WTC11 (cell line): ENCODE measurements at regions not wholly inside any gene's neighbourhood (a gene's known extent, or its start where the extent isn't known, plus 50 kb on each side); places are given as distances from the start of the nearest gene placed in this dataset.

ENCODE experiments used
- ATAC-seq: fragments of 200-7000 bp; cut with Tn5 transposase; 2 replicates; pipeline ENCODE4 v1.10.0; 2021; ENCODE audit warnings: mild to moderate bottlenecking, moderate library complexity
- CTCF ChIA-PET: fragments of 300-600 bp; sonication (Branson Sonifier 250); formaldehyde crosslinking; loops from one replicate; lab custom pipeline; 2021; ENCODE audit warnings: antibody characterized with exemption; lab: Charles Lee
- POLR2A ChIA-PET: fragments of 350-600 bp; sonication (Branson Sonifier 250); formaldehyde crosslinking; loops from one replicate; lab custom pipeline; 2021; ENCODE audit warnings: antibody characterized with exemption; lab: Charles Lee
- DNase-seq: peaks from one replicate; pipeline ENCODE4 v3.0.0; 2021; ENCODE audit warnings: low spot score
- H3K27ac Mint-ChIP-seq: 2 replicates; pipeline ENCODE4 v1.8.0; 2021; ENCODE audit warnings: mixed read lengths
- H3K27me3 Mint-ChIP-seq: 2 replicates; pipeline ENCODE4 v1.8.0; 2021; ENCODE audit warnings: low read depth, mild to moderate bottlenecking, moderate library complexity, mixed read lengths
- H3K36me3 Mint-ChIP-seq: 2 replicates; pipeline ENCODE4 v1.8.0; 2021; ENCODE audit warnings: mixed read lengths
- H3K4me1 Mint-ChIP-seq: 2 replicates; pipeline ENCODE4 v1.8.0; 2022; ENCODE audit warnings: mixed read lengths
- H3K4me3 Mint-ChIP-seq: 2 replicates; pipeline ENCODE4 v1.8.0; 2021; ENCODE audit warnings: mild to moderate bottlenecking, moderate library complexity, mixed read lengths
- H3K9me3 Mint-ChIP-seq: 2 replicates; pipeline ENCODE4 v1.8.0; 2021; ENCODE audit warnings: mixed read lengths
- ATF1 ChIP-seq: sonication (generic); formaldehyde crosslinking; IDR thresholded peaks from 2 replicates; pipeline ENCODE4 v1.8.1; 2023; ENCODE audit warnings: mild to moderate bottlenecking, moderate library complexity, missing genetic modification reagents
- CREB1 ChIP-seq: sonication (generic); formaldehyde crosslinking; IDR thresholded peaks from 2 replicates; pipeline ENCODE4 v1.8.0; 2023; ENCODE audit warnings: mild to moderate bottlenecking, missing genetic modification reagents
- CREM ChIP-seq: sonication (generic); formaldehyde crosslinking; IDR thresholded peaks from 2 replicates; pipeline ENCODE4 v1.8.1; 2022; ENCODE audit warnings: mild to moderate bottlenecking, missing genetic modification reagents, moderate library complexity
- E2F1 ChIP-seq: sonication (generic); formaldehyde crosslinking; IDR thresholded peaks from 2 replicates; pipeline ENCODE4 v1.8.0; 2022; ENCODE audit warnings: mild to moderate bottlenecking, missing genetic modification reagents
- EMX1 ChIP-seq: fragments of 250-450 bp; sonication (Bioruptor Pico); IDR thresholded peaks from 2 replicates; pipeline ENCODE4 v1.8.0; 2021; ENCODE audit warnings: mild to moderate bottlenecking
- ETV6 ChIP-seq: sonication (generic); formaldehyde crosslinking; IDR thresholded peaks from 2 replicates; pipeline ENCODE4 v1.8.1; 2022; ENCODE audit warnings: mild to moderate bottlenecking, missing genetic modification reagents
- GABPB1 ChIP-seq: sonication (generic); formaldehyde crosslinking; IDR thresholded peaks from 2 replicates; pipeline ENCODE4 v1.8.1; 2023; ENCODE audit warnings: mild to moderate bottlenecking, missing genetic modification reagents
- GRHL2 ChIP-seq: fragments of 250-450 bp; sonication (Bioruptor Pico); IDR thresholded peaks from 2 replicates; pipeline ENCODE4 v1.8.0; 2022; ENCODE audit warnings: mild to moderate bottlenecking, moderate library complexity; ENCODE audit not compliant: insufficient replicate concordance, severe bottlenecking
- MAX ChIP-seq: sonication (generic); formaldehyde crosslinking; IDR thresholded peaks from 2 replicates; pipeline ENCODE4 v1.8.0; 2022; ENCODE audit warnings: mild to moderate bottlenecking, missing genetic modification reagents
- MLX ChIP-seq: sonication (generic); formaldehyde crosslinking; IDR thresholded peaks from 2 replicates; pipeline ENCODE4 v1.8.1; 2023; ENCODE audit warnings: mild to moderate bottlenecking, missing genetic modification reagents, moderate library complexity
- NFYB ChIP-seq: sonication (generic); formaldehyde crosslinking; conservative IDR thresholded peaks from 2 replicates; pipeline ENCODE4 v1.8.0; 2022; ENCODE audit warnings: low read depth, missing genetic modification reagents
- OVOL2 ChIP-seq: fragments of 250-450 bp; sonication (Bioruptor Pico); IDR thresholded peaks from 2 replicates; pipeline ENCODE4 v1.9.0; 2021; ENCODE audit warnings: mild to moderate bottlenecking, borderline replicate concordance
- PRRX2 ChIP-seq: fragments of 250-450 bp; sonication (Bioruptor Pico); IDR thresholded peaks from 2 replicates; pipeline ENCODE4 v1.8.0; 2021; ENCODE audit warnings: mild to moderate bottlenecking
- RELA ChIP-seq: sonication (generic); formaldehyde crosslinking; IDR thresholded peaks from 2 replicates; pipeline ENCODE4 v1.8.1; 2022; ENCODE audit warnings: missing genetic modification reagents, mild to moderate bottlenecking, borderline replicate concordance
- SMAD3 ChIP-seq: sonication (generic); formaldehyde crosslinking; IDR thresholded peaks from 2 replicates; pipeline ENCODE4 v1.8.0; 2022; ENCODE audit warnings: missing genetic modification reagents, mild to moderate bottlenecking, borderline replicate concordance
- SOX15 ChIP-seq: fragments of 250-450 bp; sonication (Bioruptor Pico); IDR thresholded peaks from 2 replicates; pipeline ENCODE4 v1.9.0; 2021; ENCODE audit warnings: mild to moderate bottlenecking
- SP1 ChIP-seq: sonication (generic); formaldehyde crosslinking; conservative IDR thresholded peaks from 2 replicates; pipeline ENCODE4 v1.8.1; 2022; ENCODE audit warnings: missing genetic modification reagents
- TEAD1 ChIP-seq: sonication (generic); formaldehyde crosslinking; IDR thresholded peaks from 2 replicates; pipeline ENCODE4 v1.8.0; 2022; ENCODE audit warnings: mild to moderate bottlenecking, missing genetic modification reagents
- TP53 ChIP-seq: sonication (generic); formaldehyde crosslinking; IDR thresholded peaks from 2 replicates; pipeline ENCODE4 v1.8.1; 2023; ENCODE audit warnings: mild to moderate bottlenecking, missing genetic modification reagents
- USF2 ChIP-seq: sonication (generic); formaldehyde crosslinking; IDR thresholded peaks from 2 replicates; pipeline ENCODE4 v1.8.1; 2023; ENCODE audit warnings: mild to moderate bottlenecking, missing genetic modification reagents, moderate library complexity
- ZBTB43 ChIP-seq: sonication (generic); formaldehyde crosslinking; IDR thresholded peaks from 2 replicates; pipeline ENCODE4 v1.8.1; 2023; ENCODE audit warnings: mild to moderate bottlenecking, missing genetic modification reagents
- ZNF138 ChIP-seq: sonication (generic); formaldehyde crosslinking; conservative IDR thresholded peaks from 2 replicates; pipeline ENCODE4 v1.8.1; 2022; ENCODE audit warnings: mild to moderate bottlenecking, moderate library complexity, missing genetic modification reagents
- ZNF219 ChIP-seq: sonication (generic); formaldehyde crosslinking; IDR thresholded peaks from 2 replicates; pipeline ENCODE4 v1.8.0; 2023; ENCODE audit warnings: missing genetic modification reagents, mild to moderate bottlenecking, borderline replicate concordance
- ZNF423 ChIP-seq: fragments of 250-450 bp; sonication (Bioruptor Pico); IDR thresholded peaks from 2 replicates; pipeline ENCODE4 v2.1.2; 2022; ENCODE audit warnings: mild to moderate bottlenecking, moderate library complexity
- TF ChIP-seq, protein P1 (sequence below): sonication (generic); formaldehyde crosslinking; IDR thresholded peaks from 2 replicates; pipeline ENCODE4 v1.8.1; 2022; ENCODE audit warnings: low read depth, missing genetic modification reagents, borderline replicate concordance
- TF ChIP-seq, protein P2 (sequence below): sonication (generic); formaldehyde crosslinking; IDR thresholded peaks from 2 replicates; pipeline ENCODE4 v1.8.1; 2022; ENCODE audit warnings: mild to moderate bottlenecking, moderate library complexity, missing genetic modification reagents
- TF ChIP-seq, protein P3 (sequence below): sonication (generic); formaldehyde crosslinking; IDR thresholded peaks from 2 replicates; pipeline ENCODE4 v1.8.0; 2023; ENCODE audit warnings: missing genetic modification reagents

DNA sequence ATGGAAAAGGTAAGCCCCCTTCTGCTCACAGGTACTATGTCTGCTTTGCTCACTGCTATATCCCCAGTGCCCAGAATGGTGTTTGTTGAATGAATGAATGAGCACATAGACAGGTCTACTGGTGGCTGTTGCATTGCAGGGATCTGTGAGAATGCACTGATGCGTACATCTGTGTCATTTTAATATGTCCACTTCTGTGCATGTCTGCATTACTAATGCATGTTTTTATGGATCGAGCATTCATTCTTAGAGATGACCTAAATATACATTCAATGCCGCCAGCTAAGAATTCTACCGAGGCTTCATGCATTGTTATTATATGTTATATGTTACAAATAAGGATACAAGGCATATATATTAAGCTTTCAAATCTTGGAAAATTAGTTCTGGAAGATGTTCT, 73.8 kb downstream of the SPRING1 start:
- ATAC-seq, result no peak
- CTCF ChIA-PET, result interaction anchor here (0.5 to 0.8 kb wide), 2 partner anchors 54 to 322 kb away, joined by 3 to 4 read pairs; no protein-coding TSS in a partner anchor
- no peaks in the 10 kb centered on the region for H3K27me3 Mint-ChIP-seq
- H3K4me1 Mint-ChIP-seq, result peaks cover 43% of the 10 kb centered on the region
- 0 out of 2 replicates have a peak, but pooled peaks cover 6% of the 10 kb centered on the region for H3K9me3 Mint-ChIP-seq
- POLR2A ChIA-PET, result no interaction called here
- H3K4me3 Mint-ChIP-seq, result no peak overlapping the region
- no peak for DNase-seq
- H3K27ac Mint-ChIP-seq, result no peak overlapping the region
- H3K36me3 Mint-ChIP-seq, result no peaks in the 10 kb centered on the region
- TF ChIP-seq TP53 (no peak), ATF1 (no peak), ZNF219 (no peak), EMX1 (CRISPR knock-in tag) (no peak), SOX15 (CRISPR knock-in tag) (no peak), OVOL2 (CRISPR knock-in tag) (no peak), MAX (no peak), GABPB1 (CRISPR knock-in tag) (no peak), CREB1 (CRISPR knock-in tag) (no peak), ZNF138 (CRISPR knock-in tag) (no peak), PRRX2 (no peak), ETV6 (no peak), E2F1 (CRISPR knock-in tag) (no peak), MLX (CRISPR knock-in tag) (no peak), ZNF423 (CRISPR knock-in tag) (no peak)

DNA sequence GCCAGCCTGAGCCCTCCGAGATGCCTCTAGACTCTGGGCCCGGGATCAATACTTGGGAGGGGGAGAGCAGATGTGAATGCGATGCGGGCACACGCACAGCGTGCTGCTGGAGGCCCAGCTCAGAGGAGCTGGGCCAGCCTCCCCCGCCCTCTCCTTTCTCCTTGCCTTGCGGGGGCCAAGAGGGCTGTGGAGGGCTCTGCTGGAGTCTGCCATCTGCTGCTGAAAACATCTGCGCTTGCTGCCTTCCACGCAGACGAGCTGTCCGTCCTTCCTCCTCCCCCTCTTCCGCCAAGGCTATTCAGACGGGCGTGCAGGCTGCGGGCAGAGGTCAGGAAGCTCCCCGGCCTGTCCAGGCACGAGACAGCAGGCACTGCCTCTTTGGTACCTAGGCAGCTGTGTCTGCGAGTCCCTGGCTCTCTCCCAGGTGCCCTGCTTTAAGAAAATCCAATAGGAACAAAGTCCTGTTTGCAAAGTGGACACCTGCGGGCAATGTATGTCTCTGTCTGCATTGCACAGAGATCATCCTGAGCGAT, 75.2 kb downstream of the SPRING1 start:
- TF ChIP-seq CREM (CRISPR knock-in tag), result no peak
- TF ChIP-seq SMAD3 (CRISPR knock-in tag), result no peak
- TF ChIP-seq TEAD1, result no peak
- TF ChIP-seq, protein P1, sequence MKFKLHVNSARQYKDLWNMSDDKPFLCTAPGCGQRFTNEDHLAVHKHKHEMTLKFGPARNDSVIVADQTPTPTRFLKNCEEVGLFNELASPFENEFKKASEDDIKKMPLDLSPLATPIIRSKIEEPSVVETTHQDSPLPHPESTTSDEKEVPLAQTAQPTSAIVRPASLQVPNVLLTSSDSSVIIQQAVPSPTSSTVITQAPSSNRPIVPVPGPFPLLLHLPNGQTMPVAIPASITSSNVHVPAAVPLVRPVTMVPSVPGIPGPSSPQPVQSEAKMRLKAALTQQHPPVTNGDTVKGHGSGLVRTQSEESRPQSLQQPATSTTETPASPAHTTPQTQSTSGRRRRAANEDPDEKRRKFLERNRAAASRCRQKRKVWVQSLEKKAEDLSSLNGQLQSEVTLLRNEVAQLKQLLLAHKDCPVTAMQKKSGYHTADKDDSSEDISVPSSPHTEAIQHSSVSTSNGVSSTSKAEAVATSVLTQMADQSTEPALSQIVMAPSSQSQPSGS (CRISPR knock-in tag), result no peak
- TF ChIP-seq NFYB, result no peak
- no peak for TF ChIP-seq MAX
- TF ChIP-seq ZNF219, result no peak
- no peak for TF ChIP-seq USF2 (CRISPR knock-in tag)
- TF ChIP-seq PRRX2, result no peak
- TF ChIP-seq SP1, result no peak
- TF ChIP-seq, protein P2, sequence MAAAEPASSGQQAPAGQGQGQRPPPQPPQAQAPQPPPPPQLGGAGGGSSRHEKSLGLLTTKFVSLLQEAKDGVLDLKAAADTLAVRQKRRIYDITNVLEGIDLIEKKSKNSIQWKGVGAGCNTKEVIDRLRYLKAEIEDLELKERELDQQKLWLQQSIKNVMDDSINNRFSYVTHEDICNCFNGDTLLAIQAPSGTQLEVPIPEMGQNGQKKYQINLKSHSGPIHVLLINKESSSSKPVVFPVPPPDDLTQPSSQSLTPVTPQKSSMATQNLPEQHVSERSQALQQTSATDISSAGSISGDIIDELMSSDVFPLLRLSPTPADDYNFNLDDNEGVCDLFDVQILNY (CRISPR knock-in tag), result no peak
- TF ChIP-seq, protein P3, sequence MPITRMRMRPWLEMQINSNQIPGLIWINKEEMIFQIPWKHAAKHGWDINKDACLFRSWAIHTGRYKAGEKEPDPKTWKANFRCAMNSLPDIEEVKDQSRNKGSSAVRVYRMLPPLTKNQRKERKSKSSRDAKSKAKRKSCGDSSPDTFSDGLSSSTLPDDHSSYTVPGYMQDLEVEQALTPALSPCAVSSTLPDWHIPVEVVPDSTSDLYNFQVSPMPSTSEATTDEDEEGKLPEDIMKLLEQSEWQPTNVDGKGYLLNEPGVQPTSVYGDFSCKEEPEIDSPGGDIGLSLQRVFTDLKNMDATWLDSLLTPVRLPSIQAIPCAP (CRISPR knock-in tag), result no peak
- no peak for TF ChIP-seq GRHL2
- no peak for TF ChIP-seq RELA
- TF ChIP-seq OVOL2 (CRISPR knock-in tag), result no peak
- TF ChIP-seq ZBTB43 (CRISPR knock-in tag), result no peak
- TF ChIP-seq, all 79 proteins: peak for 0
- peak overlapping the region; percentile 22; the same call in 1 of the 2 replicates for H3K27ac Mint-ChIP-seq
- DNase-seq, result no peak
- no peaks in the 10 kb centered on the region for H3K36me3 Mint-ChIP-seq
- peak; percentile 29 for ATAC-seq
- H3K4me1 Mint-ChIP-seq, result peaks cover 51% of the 10 kb centered on the region
- 0 out of 2 replicates have a peak, but pooled peaks cover 6% of the 10 kb centered on the region for H3K9me3 Mint-ChIP-seq
- POLR2A ChIA-PET, result no interaction called here
- peak overlapping the region; percentile 47 for H3K4me3 Mint-ChIP-seq
- no peaks in the 10 kb centered on the region for H3K27me3 Mint-ChIP-seq
- CTCF ChIA-PET, result interaction anchor here (1.0 to 2.4 kb wide), 4 partner anchors 25 to 220 kb away, joined by 3 to 8 read pairs (median 5); no protein-coding TSS in a partner anchor
